HG02759 (cell line): ENCODE measurements at regions not wholly inside any gene's neighbourhood (a gene's known extent, or its start where the extent isn't known, plus 50 kb on each side); places are given as distances from the start of the nearest gene placed in this dataset.
"Not testable (repeated sequence)": the region's sequence is repeated elsewhere in the genome, so short reads cannot be mapped to it uniquely, and the experiment has no call there.

ENCODE experiments used
- ATAC-seq: cut with Tn5 transposase; IDR thresholded peaks from one replicate; pipeline ENCODE4 v1.9.1; 2021; ENCODE audit warnings: mild to moderate bottlenecking, moderate library complexity; ENCODE audit not compliant: unreplicated experiment

GRCh38 chr3:14272959-14273560 is 94.4 kb downstream of the LSM3 start:
- ATAC-seq, result not testable (repeated sequence)

- no peak for ATAC-seq
These were observed 95.4 kb downstream of the LSM3 start for GRCh38 chr3:14273901-14274611.

DNA sequence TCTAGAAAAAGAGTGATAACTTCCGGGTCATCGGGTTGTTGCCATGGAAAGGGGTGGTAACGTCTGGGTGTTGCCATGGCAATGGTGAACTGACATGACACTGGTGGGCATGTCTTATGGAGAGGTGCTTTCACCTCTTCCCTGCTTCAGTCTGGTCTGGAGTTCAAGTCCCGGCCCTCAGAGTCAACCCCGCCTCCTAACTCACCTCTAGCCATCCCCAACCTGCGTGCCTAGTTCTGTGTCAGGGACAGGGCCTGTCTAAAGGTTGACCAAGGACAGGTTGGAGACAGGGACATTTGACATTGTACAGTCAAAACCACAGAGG is 96.0 kb downstream of the LSM3 start:
- no peak for ATAC-seq

DNA sequence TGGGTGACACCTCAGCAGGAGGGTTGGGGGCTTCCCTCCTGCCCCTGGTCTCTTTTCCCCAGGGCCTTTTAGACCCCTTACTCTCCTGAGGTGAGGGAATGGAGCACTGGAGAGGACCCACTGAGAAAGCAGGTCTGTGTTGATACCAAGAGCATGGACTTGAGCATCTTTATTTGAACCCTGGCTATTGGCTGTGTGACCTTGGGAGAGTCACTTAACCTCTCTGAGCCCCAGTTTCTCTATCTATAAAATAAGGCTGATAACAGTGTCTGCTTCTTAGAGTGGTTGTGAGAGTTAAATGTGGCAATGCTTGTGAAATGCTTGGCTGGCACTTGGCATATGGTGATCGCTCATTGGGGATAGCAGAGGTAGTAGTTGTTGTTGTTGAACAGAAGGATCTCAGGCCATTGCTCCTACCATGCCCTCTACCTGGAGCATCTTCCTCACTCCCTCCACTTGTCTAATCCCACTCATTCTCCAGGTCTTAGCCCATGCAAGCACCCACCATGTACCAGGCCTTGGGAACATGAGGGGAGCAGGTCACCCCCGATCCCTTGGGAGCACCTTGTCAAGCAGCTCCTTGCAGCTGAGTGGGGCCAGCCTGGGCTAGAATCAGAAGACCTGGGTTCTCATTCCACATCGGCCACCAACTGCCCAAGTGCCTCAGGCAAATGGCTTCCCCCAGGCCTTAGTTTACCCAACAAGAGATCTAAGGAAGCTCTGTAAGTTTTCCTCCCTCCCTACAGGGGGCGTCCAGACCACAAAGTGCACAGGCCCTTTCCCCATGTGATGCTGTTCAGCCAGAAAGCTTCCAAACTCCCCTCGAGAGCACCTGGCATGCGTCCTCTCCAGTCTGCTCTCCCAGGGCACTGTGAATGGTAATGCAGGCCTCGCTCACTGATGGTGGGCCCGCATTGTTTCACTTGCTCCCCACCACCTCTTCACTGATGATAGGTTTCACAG is 96.7 kb downstream of the LSM3 start:
- ATAC-seq, result no peak

- no peak for ATAC-seq
These were observed 97.6 kb downstream of the LSM3 start for GRCh38 chr3:14275962-14276909.

- ATAC-seq, result no peak
These were observed 98.9 kb downstream of the LSM3 start for GRCh38 chr3:14277557-14277956.

DNA sequence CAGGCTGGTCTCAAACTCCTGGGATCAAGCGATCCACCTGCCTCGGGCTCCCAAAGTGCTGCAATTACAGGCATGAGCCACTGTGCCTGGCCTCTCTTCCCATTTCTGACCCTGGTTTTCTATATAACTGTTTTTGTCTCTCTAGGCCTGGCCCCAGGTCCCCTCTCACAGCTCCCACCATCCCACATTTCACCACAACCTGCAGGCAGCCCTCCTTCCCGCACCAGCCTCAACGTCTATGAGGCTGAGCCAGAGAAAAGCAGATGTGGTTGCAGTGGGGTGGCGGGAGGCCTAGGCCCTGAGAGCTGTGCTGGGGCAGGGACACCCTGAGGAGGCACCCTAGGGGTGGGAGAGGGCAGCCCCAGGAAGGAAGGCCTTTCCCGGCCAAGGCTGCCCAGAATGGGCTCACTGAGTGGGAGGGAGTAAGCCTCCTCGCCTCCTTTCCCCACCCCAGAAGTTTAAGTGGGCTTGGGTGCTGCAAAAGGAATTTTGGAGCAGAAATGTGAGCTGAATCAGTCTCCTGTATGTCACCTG is 99.7 kb downstream of the LSM3 start:
- no peak for ATAC-seq

DNA sequence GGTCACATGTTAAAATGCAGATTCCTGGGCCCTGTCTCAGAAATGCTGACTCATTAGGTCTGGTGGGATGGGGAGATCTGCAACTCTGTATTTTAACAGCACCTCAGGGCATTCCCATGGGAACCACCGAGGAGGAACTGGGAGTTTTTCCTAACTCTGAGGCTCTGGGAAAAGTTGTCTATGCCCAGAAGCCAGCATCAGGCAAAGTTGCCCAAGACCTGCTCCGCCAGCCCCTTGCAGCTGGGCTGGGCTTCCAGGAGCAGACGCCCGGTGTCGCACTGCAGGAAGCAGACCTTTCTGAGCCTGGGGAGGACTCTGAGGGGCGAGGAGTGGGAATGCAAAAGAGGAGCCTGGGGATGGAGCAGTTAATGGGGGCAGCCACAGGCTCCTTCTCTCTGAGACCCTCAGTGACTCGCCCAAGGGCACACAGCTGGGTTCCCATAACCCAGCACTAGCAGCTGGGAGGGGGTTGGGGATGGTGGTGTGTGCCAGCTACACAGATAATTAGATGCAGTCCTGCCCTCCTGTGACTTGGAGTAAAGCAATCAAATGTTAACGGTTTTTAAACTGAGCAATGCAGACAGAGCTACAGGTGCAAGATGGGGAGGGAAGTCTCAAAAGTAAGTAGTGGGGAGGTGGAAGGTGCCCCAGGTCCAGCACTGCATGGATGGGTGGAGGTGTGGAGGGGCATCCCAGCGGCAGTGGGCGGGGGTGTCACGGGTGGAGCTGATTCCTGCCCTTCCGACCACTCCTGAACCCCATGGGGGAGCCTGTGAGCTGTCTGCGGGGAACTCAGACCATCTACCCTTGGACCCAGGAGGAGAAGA is 100.4 kb downstream of the LSM3 start:
- no peak for ATAC-seq

GRCh38 chr3:14279626-14280061 is 101.0 kb downstream of the LSM3 start:
- ATAC-seq, result no peak

- ATAC-seq, result no peak
These were observed 101.7 kb downstream of the LSM3 start for GRCh38 chr3:14280326-14280725.

- no peak for ATAC-seq
These were observed 102.4 kb downstream of the LSM3 start for GRCh38 chr3:14281053-14281452.

DNA sequence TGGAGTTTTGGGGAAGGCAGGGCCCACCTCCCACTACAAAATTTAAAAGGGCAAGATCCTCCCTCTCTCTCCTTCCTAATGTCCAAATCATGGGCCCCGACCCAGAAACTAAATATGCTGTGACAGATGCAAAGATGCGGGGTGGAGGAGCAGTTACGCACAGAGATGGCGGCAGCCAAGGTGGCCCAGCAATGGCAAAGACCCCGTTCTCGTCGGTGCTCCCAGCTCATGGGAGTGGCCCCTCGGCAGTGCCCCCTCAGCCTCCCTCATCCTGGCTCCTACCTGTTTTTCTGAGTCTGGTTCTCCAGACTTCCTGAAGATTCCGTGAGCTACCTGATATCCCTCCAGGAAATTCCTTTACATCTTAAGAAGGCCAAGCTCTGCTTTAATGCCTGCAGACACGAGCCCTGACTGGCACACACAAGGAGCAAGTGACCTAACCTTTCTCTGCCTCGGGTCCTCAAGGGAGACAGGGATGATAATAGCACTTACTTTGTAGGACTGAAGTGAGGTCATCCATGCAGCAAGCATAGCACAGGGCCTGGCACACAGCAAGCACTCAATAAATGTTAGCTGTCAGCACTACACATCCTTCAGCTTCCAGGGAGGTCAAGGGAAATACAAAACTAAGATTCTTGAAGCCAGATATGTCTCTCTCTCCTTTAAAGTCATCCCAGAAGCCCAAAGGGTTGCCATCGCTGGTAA is 103.5 kb downstream of the LSM3 start:
- no peak for ATAC-seq

DNA sequence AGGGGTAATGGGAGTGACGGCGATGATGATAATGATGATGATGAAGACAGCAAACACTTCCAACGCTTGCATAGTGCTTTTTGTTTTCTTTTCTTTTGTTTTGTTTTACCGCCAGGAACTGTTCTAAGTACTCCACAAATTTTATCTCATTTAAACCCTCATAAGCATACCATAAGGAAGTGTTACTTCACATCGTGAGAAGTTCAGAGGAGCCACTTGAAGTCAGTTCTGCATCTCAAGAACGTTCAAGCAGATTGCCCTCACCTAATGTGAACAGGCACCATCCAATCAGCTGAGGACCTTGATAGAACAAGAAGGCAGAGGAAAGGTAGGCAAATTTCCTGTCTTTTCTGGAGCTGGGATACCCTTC is 104.1 kb downstream of the LSM3 start:
- no peak for ATAC-seq

DNA sequence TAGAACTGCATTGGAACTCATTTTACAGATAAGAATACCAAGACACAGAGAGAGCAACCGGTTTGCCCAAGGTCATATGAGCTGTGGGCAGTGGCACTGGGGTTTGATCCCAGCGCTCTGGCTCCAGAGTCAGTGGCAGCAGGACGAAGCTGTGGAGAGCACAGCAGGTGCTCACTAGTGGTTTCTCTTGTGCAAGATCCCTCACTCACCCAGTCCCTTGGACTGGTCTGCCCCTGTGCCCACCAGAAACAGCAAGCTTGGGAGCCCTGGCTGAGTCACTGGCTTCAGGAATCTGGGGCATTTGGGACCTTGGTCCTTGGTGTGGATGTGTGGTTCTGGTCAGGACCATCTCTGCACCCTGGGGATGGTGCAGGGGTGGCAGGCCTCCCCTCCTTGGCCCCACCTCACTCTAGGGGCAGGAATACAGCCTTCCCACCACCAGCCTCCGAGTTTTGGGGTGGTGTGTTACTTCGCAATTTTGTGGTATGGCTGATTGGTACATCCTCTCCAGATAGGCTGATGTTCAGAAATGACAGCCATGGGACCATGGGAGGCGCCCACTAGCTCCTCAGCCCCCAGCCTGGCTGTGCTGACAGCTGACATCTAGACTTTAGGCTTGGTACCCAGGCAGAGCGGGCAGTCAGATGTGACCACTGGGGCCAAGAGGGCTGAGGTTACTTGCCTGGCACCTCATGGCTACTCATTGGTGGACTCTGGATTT is 104.6 kb downstream of the LSM3 start:
- no peak for ATAC-seq

- ATAC-seq, result no peak
These were observed 105.3 kb downstream of the LSM3 start for GRCh38 chr3:14283813-14284438.

- no peak for ATAC-seq
These were observed 106.3 kb downstream of the LSM3 start for GRCh38 chr3:14284694-14285547.

- ATAC-seq, result no peak
These were observed 106.9 kb downstream of the LSM3 start for GRCh38 chr3:14285548-14285925.
